ENCODE measurements at regions not wholly inside any gene's neighbourhood (a gene's known extent, or its start where the extent isn't known, plus 50 kb on each side); places are given as distances from the start of the nearest gene placed in this dataset.

- H3K27me3 Mint-ChIP-seq (ENCODE audit: low read depth), result no peaks in the 10 kb centered on the region
- no peaks in the 10 kb centered on the region for H3K4me1 Mint-ChIP-seq
- no peaks in the 10 kb centered on the region for H3K36me3 Mint-ChIP-seq (ENCODE audit: low read depth)
- H3K4me3 Mint-ChIP-seq, result no peak overlapping the region
- TF ChIP-seq, protein P1, sequence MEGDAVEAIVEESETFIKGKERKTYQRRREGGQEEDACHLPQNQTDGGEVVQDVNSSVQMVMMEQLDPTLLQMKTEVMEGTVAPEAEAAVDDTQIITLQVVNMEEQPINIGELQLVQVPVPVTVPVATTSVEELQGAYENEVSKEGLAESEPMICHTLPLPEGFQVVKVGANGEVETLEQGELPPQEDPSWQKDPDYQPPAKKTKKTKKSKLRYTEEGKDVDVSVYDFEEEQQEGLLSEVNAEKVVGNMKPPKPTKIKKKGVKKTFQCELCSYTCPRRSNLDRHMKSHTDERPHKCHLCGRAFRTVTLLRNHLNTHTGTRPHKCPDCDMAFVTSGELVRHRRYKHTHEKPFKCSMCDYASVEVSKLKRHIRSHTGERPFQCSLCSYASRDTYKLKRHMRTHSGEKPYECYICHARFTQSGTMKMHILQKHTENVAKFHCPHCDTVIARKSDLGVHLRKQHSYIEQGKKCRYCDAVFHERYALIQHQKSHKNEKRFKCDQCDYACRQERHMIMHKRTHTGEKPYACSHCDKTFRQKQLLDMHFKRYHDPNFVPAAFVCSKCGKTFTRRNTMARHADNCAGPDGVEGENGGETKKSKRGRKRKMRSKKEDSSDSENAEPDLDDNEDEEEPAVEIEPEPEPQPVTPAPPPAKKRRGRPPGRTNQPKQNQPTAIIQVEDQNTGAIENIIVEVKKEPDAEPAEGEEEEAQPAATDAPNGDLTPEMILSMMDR (IDR thresholded peaks at IDR 0.05; ENCODE audit: unreplicated experiment in 3 of 3), result no peak
- H3K27ac Mint-ChIP-seq, result no peak overlapping the region
- H3K9me3 Mint-ChIP-seq, result peaks cover 3% of the 10 kb centered on the region
Observed at GRCh38 chr6:121755485-121755884, 320.0 kb downstream of the GJA1 start.

GRCh38 chr6:121756666-121757065, 321.2 kb downstream of the GJA1 start:
- H3K27me3 Mint-ChIP-seq (ENCODE audit: low read depth), result no peaks in the 10 kb centered on the region
- peaks cover 6% of the 10 kb centered on the region for H3K9me3 Mint-ChIP-seq
- H3K4me1 Mint-ChIP-seq, result no peaks in the 10 kb centered on the region
- no peak overlapping the region for H3K27ac Mint-ChIP-seq
- no peaks in the 10 kb centered on the region for H3K36me3 Mint-ChIP-seq (ENCODE audit: low read depth)
- H3K4me3 Mint-ChIP-seq, result no peak overlapping the region
- TF ChIP-seq, protein P1 (IDR thresholded peaks at IDR 0.05; ENCODE audit: unreplicated experiment in 3 of 3), result no peak

DNA sequence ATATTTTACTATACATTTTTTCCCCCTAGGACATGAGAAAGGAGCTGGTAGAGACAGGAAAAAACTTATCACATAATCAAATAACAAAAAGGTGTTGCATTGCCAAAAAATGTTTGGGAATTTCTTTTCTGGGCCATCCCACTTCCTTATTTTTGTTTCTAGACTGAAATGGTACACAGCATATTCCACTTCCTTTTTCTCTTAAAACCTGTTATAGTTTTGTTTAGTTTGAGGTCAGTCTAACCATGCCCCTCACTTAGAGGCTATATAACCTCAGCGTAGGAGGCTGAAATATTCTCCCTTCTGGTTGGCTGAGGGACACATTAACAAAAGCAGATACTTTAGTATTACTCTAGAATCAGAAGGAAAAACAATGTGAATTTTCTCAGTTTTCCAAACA, 323.9 kb downstream of the GJA1 start:
- Mint-ChIP-seq H3K4me3 (no peak overlapping the region), H3K27ac (no peak overlapping the region), H3K36me3 (ENCODE audit: low read depth) (no peaks in the 10 kb centered on the region), H3K27me3 (ENCODE audit: low read depth) (no peaks in the 10 kb centered on the region), H3K9me3 (peaks cover 7% of the 10 kb centered on the region), H3K4me1 (no peaks in the 10 kb centered on the region)
- TF ChIP-seq, protein P1 (IDR thresholded peaks at IDR 0.05; ENCODE audit: unreplicated experiment in 3 of 3), result no peak

DNA sequence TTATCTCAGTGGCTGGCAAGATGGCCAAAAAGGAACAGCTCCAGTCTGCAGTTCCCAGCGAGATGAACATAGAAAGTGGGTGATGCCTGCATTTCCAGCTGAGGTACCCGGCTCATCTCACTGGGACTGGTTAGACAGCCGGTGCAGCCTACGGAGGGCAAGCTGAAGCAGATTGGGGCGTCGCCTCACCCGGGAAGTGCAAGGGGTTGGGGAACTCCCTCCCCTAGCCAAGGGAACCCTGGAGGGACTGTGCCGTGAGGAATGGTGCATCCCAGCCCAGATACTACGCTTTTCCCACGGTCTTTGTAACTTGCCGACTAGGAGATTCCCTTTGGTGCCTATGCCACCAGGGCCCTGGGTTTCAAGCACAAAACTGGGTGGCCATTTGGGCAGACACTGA, 324.7 kb downstream of the GJA1 start:
- peaks cover 7% of the 10 kb centered on the region for H3K9me3 Mint-ChIP-seq
- H3K27me3 Mint-ChIP-seq (ENCODE audit: low read depth), result no peaks in the 10 kb centered on the region
- H3K27ac Mint-ChIP-seq, result no peak overlapping the region
- H3K36me3 Mint-ChIP-seq (ENCODE audit: low read depth), result no peaks in the 10 kb centered on the region
- H3K4me3 Mint-ChIP-seq, result no peak overlapping the region
- TF ChIP-seq, protein P1 (IDR thresholded peaks at IDR 0.05; ENCODE audit: unreplicated experiment in 3 of 3), result no peak
- H3K4me1 Mint-ChIP-seq, result no peaks in the 10 kb centered on the region

- Mint-ChIP-seq H3K27ac (no peak overlapping the region), H3K36me3 (ENCODE audit: low read depth) (no peaks in the 10 kb centered on the region), H3K9me3 (peaks cover 7% of the 10 kb centered on the region), H3K4me3 (no peak overlapping the region), H3K27me3 (ENCODE audit: low read depth) (no peaks in the 10 kb centered on the region), H3K4me1 (no peaks in the 10 kb centered on the region)
- TF ChIP-seq, protein P1 (IDR thresholded peaks at IDR 0.05; ENCODE audit: unreplicated experiment in 3 of 3), result no peak
Observed at GRCh38 chr6:121760745-121761144, 325.3 kb downstream of the GJA1 start.

DNA sequence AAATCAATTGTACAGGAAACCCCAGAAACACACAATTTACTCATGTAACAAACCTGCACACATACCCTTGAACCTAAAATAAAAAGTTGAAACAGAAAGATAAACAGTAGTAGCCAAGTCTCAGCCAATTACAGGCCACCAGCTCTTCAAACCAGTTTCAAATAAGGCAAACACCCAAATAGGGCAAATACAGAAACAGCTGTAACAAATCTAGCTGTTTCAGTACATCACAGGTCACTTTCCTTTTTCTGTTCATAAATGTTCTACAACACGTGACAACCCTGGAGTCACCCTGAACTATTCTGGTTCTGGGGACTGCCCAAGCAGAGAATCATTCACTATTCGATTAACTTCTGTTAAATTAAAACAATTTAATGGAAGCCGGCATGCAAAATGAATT, 329.0 kb downstream of the GJA1 start:
- no peak overlapping the region for H3K27ac Mint-ChIP-seq
- no peak overlapping the region for H3K4me3 Mint-ChIP-seq
- TF ChIP-seq, protein P1 (IDR thresholded peaks at IDR 0.05; ENCODE audit: unreplicated experiment in 3 of 3), result no peak
- no peaks in the 10 kb centered on the region for H3K4me1 Mint-ChIP-seq
- no peaks in the 10 kb centered on the region for H3K36me3 Mint-ChIP-seq (ENCODE audit: low read depth)
- no peaks in the 10 kb centered on the region for H3K27me3 Mint-ChIP-seq (ENCODE audit: low read depth)
- H3K9me3 Mint-ChIP-seq, result peaks cover 7% of the 10 kb centered on the region

All from nephron (organoid).